ENCODE measurements at regions not wholly inside any gene's neighbourhood (a gene's known extent, or its start where the extent isn't known, plus 50 kb on each side); places are given as distances from the start of the nearest gene placed in this dataset.

DNA sequence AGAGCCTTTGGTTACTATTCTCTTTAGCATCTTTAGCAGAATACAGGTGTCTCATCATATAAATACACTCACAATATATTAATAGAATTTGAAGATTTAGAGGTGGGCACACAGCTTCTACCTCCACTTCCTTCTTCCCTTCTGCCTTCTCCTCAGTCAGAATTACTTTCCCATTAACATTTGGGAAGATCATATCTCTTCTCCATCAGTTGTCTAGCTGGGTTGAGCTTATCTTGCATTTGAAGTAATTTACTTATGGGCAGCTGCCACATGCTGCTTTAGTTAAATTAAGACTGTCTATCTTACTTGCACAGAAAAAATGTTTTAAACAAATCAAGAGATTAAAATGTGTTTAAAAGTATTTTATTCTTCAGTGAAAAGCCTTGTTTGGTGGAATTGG is 110.1 kb upstream of the ASIC2 start:
- no peak for TF ChIP-seq NFIC (IDR thresholded peaks at IDR 0.05)
- no peak for TF ChIP-seq TAF1 (IDR thresholded peaks at IDR 0.05; ENCODE audit: low read depth)

Measured in Ishikawa (cell line).